ENCODE measurements at regions not wholly inside any gene's neighbourhood (a gene's known extent, or its start where the extent isn't known, plus 50 kb on each side); places are given as distances from the start of the nearest gene placed in this dataset.

DNA sequence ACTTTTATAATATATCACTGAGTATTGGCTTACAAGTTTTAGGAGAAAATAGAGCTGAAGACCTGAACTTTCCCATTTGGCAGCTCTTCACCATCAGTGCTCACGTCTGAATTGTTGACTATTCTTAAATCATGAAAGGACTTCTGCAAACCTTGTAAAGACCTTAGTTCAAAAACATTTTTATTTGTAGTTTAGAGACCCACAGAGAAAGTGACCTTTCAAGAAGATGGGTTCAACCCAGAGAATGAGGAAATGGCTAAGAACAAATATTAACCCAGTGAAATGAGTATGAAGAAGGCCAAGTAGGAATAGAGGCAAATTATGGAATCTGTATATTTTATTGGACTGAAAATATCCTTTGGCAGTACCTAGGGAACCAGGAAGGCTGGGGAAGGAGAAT, 1151.1 kb downstream of the GATA3 start:
- TF ChIP-seq, protein P1, sequence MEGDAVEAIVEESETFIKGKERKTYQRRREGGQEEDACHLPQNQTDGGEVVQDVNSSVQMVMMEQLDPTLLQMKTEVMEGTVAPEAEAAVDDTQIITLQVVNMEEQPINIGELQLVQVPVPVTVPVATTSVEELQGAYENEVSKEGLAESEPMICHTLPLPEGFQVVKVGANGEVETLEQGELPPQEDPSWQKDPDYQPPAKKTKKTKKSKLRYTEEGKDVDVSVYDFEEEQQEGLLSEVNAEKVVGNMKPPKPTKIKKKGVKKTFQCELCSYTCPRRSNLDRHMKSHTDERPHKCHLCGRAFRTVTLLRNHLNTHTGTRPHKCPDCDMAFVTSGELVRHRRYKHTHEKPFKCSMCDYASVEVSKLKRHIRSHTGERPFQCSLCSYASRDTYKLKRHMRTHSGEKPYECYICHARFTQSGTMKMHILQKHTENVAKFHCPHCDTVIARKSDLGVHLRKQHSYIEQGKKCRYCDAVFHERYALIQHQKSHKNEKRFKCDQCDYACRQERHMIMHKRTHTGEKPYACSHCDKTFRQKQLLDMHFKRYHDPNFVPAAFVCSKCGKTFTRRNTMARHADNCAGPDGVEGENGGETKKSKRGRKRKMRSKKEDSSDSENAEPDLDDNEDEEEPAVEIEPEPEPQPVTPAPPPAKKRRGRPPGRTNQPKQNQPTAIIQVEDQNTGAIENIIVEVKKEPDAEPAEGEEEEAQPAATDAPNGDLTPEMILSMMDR (IDR thresholded peaks at IDR 0.05): no peak
- TF ChIP-seq POLR2A (IDR thresholded peaks at IDR 0.05): no peak
- no peak for TF ChIP-seq EP300 (IDR thresholded peaks at IDR 0.05)
